ENCODE measurements at regions not wholly inside any gene's neighbourhood (a gene's known extent, or its start where the extent isn't known, plus 50 kb on each side); places are given as distances from the start of the nearest gene placed in this dataset.

GRCh38 chr2:552906-553305, 124.3 kb downstream of the TMEM18 start:
- TF ChIP-seq CTCF (IDR thresholded peaks at IDR 0.05; ENCODE audit: low read depth, low read length) (no peak), EZH2phosphoT487 (IDR thresholded peaks at IDR 0.05; ENCODE audit: low read depth) (no peak)

All from OCI-LY3 (cell line).